Upper lobe of left lung (tissue), 6 donors: ENCODE measurements at regions not wholly inside any gene's neighbourhood (a gene's known extent, or its start where the extent isn't known, plus 50 kb on each side); places are given as distances from the start of the nearest gene placed in this dataset.

Source experiments
- ATAC-seq, 2 donors: fragments of 200-7000 bp; cut with Tn5 transposase; one replicate each; pipeline ENCODE4 v1.9.1; 2022; ENCODE audit warnings: mild to moderate bottlenecking in 2 of 2, moderate library complexity in 2 of 2; ENCODE audit not compliant: low FRiP score in 2 of 2
- DNase-seq, 2 donors: peaks; one replicate each; pipeline ENCODE4 v3.0.0-alpha.2; 2019 to 2020
- H3K27ac ChIP-seq, 4 donors: fragments of 200-600 bp; sonication (generic); one replicate each; pipeline ENCODE4 v1.5.1; 2016 to 2019
- H3K27me3 ChIP-seq, 4 donors: fragments of 200-600 bp; sonication (generic); one replicate each; pipeline ENCODE4 v1.5.1; 2017 to 2019
- H3K36me3 ChIP-seq, 4 donors: fragments of 200-600 bp; sonication (generic); one replicate each; pipeline ENCODE4 v1.5.1; 2016 to 2019
- H3K4me1 ChIP-seq, 4 donors: fragments of 200-600 bp; sonication (generic); one replicate each; pipeline ENCODE4 v1.5.1; 2018 to 2019
- H3K4me3 ChIP-seq, 4 donors: fragments of 200-600 bp; sonication (generic); one replicate each; pipeline ENCODE4 v1.5.1; 2017 to 2019; ENCODE audit warnings: mild to moderate bottlenecking in 2 of 4, moderate library complexity in 1 of 4
- H3K9me3 ChIP-seq, 4 donors: fragments of 200-600 bp; sonication (generic); one replicate each; pipeline ENCODE4 v1.5.1; 2018 to 2019
- EP300 ChIP-seq, 4 donors: sonication (generic); formaldehyde crosslinking; IDR thresholded peaks; one replicate each; pipeline ENCODE4 v1.5.1; 2017; ENCODE audit warnings: antibody characterized with exemption in 4 of 4, control low read depth in 2 of 4
- POLR2A ChIP-seq, 4 donors: fragments of 450-650 bp; IDR thresholded peaks; one replicate each; pipeline ENCODE4 v1.5.1; 2016 to 2017; ENCODE audit warnings: antibody characterized with exemption in 4 of 4, mild to moderate bottlenecking in 2 of 4
- POLR2AphosphoS5 ChIP-seq, 2 donors: sonication (generic); formaldehyde crosslinking; IDR thresholded peaks; one replicate each; pipeline ENCODE4 v1.5.1; 2017; ENCODE audit warnings: antibody characterized with exemption in 2 of 2
- WGBS, 2 donors: methylation state at CpG; one replicate each; pipeline ENCODE4 v1.1.5; 2017 to 2018; 5-methylcytosine and 5-hydroxymethylcytosine counted together
- TF ChIP-seq, protein P1 (sequence below), 6 experiments: fragments of 450-650 bp in 4 of 6; fragments of 200-600 bp in 2 of 6; sonication (generic) in 2 of 6; IDR thresholded peaks; one replicate each; pipeline ENCODE4 v1.5.1; 2016 to 2019; ENCODE audit warnings: antibody characterized with exemption in 6 of 6
- donor health status: DM: no; HTN: no; CAD: no; lungs with moderate emphysema.
- donor health status: DM: no; HTN: yes; CAD: no; lungs with severe emphysema.

DNA sequence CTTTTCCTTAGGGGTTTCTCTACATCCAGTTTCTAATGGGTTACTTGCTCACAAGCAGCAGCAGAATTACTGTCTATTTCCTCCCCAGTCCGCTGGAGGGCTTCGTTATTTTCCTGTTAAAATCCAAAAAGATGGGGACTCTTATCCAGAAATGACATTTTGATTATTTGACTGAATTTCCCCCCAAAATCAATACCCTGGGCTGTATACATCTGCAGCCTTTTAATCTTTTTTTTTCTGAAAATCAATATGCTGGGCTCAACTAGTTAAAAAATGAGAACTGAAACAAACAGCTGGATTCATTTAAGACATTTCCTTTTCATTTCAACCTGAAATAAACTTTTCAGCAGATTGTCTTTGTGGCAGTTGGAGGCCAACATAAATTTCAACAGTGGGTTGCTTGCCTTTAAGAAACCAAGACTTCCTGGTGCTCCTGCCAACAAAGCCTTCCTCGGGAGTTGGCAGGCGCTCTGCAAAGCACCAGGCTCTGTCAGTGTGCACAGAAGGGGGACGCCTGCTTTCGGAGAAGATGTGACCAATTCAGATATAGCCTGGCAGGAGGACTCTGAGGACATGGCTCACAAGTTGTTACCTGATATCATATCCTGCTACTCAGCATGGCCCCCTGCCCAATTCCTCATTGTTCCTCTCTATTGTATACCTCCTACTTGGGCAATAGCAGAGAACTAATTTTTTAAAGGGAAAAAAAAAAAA is 204.7 kb upstream of the ARG1 start:
- H3K27ac ChIP-seq, result no peak overlapping the region
- H3K27me3 ChIP-seq, result no peaks in the 10 kb centered on the region
- no peak overlapping the region for H3K4me3 ChIP-seq
- WGBS, 2 donors, result 7 to 14% methylated on average over 6 of the region's 6 CpGs
- H3K4me1 ChIP-seq, result peaks cover 5 to 9% (median 7%) of the 10 kb centered on the region in 4 donors
- H3K36me3 ChIP-seq, result no peaks in the 10 kb centered on the region
- DNase-seq (peak in 1 of 2 donors; percentile 66), ATAC-seq (peak; percentile 60 to 71)
- TF ChIP-seq, protein P1, sequence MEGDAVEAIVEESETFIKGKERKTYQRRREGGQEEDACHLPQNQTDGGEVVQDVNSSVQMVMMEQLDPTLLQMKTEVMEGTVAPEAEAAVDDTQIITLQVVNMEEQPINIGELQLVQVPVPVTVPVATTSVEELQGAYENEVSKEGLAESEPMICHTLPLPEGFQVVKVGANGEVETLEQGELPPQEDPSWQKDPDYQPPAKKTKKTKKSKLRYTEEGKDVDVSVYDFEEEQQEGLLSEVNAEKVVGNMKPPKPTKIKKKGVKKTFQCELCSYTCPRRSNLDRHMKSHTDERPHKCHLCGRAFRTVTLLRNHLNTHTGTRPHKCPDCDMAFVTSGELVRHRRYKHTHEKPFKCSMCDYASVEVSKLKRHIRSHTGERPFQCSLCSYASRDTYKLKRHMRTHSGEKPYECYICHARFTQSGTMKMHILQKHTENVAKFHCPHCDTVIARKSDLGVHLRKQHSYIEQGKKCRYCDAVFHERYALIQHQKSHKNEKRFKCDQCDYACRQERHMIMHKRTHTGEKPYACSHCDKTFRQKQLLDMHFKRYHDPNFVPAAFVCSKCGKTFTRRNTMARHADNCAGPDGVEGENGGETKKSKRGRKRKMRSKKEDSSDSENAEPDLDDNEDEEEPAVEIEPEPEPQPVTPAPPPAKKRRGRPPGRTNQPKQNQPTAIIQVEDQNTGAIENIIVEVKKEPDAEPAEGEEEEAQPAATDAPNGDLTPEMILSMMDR (IDR thresholded peaks at IDR 0.05), result no peak
- TF ChIP-seq POLR2A (IDR thresholded peaks at IDR 0.05) (no peak), POLR2AphosphoS5 (IDR thresholded peaks at IDR 0.05) (no peak), EP300 (IDR thresholded peaks at IDR 0.05) (no peak)
- no peaks in the 10 kb centered on the region for H3K9me3 ChIP-seq

DNA sequence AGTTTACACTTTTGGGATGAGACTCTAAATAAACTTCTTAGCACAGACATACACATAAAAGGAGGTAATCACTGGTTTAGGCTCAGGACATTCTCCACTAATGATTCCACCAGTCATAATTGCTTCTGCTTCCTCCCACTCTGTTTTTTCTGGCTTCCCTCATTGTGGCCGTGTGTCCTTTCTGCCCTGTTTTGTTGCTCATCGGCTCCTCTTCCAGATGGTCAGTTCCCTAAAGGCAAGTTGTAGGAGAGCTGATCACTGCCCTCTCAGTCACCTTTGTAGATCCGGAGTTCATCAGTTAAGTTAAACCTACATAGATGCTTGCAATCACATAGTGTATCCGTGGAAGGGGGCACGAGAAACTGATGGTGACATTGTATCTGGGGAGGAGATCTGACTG is 200.5 kb upstream of the ARG1 start:
- H3K27ac ChIP-seq, result no peak overlapping the region
- DNase-seq (no peak), ATAC-seq (no peak)
- H3K27me3 ChIP-seq, result no peaks in the 10 kb centered on the region
- H3K36me3 ChIP-seq, result no peaks in the 10 kb centered on the region
- WGBS, 2 donors, result 72% methylated on average over 5 of the region's 5 CpGs
- H3K4me1 ChIP-seq, result peaks cover 5 to 9% (median 7%) of the 10 kb centered on the region in 4 donors
- TF ChIP-seq POLR2AphosphoS5 (IDR thresholded peaks at IDR 0.05), result no peak
- no peak for TF ChIP-seq EP300 (IDR thresholded peaks at IDR 0.05)
- TF ChIP-seq POLR2A (IDR thresholded peaks at IDR 0.05), result no peak
- TF ChIP-seq, protein P1 (IDR thresholded peaks at IDR 0.05), result no peak
- H3K9me3 ChIP-seq, result no peaks in the 10 kb centered on the region
- H3K4me3 ChIP-seq, result no peak overlapping the region

DNA sequence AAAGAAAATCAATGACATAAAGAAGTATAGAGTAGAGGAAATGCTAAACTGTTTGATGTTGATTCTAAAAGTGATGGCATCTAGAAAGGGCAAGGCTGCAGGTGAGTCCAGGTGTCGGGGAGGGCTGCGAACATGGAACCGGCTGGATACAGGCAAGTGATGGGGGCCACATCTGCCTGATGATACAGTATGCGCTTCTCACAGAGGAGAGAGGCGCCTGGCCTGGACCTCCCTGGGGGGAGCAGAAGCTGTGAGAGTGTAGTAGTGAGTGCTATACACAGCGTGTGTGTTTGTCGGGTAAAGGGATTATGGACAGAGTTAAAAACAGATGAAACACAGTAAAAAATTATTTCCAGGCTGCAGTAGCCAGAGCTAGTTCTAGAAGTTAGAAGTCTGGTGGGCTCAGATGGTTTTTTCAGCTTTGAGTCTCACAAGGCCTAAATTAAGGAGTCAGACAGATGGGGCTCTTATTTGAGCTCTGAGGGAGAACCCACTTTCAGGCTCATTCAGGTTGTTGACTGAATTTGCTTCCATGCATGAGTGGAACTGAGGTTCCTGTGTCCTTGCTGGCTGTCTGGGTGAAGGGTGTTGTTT is 195.8 kb upstream of the ARG1 start:
- Histone ChIP-seq H3K4me3 (no peak overlapping the region), H3K36me3 (no peaks in the 10 kb centered on the region), H3K27ac (no peak overlapping the region), H3K4me1 (no peaks in the 10 kb centered on the region), H3K9me3 (no peaks in the 10 kb centered on the region), H3K27me3 (no peaks in the 10 kb centered on the region)
- peak in 1 of 2 donors; percentile 60 for ATAC-seq
- WGBS, 2 donors, result 95 to 97% methylated on average over 7 of the region's 7 CpGs
- TF ChIP-seq, protein P1 (IDR thresholded peaks at IDR 0.05), result no peak
- TF ChIP-seq POLR2AphosphoS5 (IDR thresholded peaks at IDR 0.05), result no peak
- TF ChIP-seq POLR2A (IDR thresholded peaks at IDR 0.05), result no peak
- TF ChIP-seq EP300 (IDR thresholded peaks at IDR 0.05), result no peak
- no peak for DNase-seq

DNA sequence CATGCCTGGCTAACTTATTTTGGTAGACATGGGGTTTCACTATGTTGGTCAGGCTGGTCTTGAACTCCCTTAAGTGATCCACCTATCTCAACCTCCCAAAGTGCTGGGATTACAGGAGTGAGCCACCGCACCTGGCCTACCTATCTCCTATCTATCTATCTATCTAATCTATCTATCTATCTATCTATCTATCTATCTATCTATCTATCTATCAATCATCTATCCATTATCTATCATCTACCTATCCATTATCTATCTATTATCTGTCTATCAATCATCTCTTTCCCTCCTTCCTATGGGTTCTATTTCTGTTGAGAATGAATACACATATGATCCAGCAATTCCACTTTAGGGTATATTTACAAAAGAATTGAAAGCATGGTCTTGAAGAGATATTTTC is 194.2 kb upstream of the ARG1 start:
- H3K27me3 ChIP-seq, result no peaks in the 10 kb centered on the region
- H3K9me3 ChIP-seq, result no peaks in the 10 kb centered on the region
- H3K27ac ChIP-seq, result no peak overlapping the region
- ATAC-seq (no peak), DNase-seq (no peak)
- no peaks in the 10 kb centered on the region for H3K36me3 ChIP-seq
- no peak overlapping the region for H3K4me3 ChIP-seq
- 96 to 100% methylated on average over 1 of the region's 1 CpG for WGBS, 2 donors
- H3K4me1 ChIP-seq, result no peaks in the 10 kb centered on the region
- TF ChIP-seq EP300 (IDR thresholded peaks at IDR 0.05) (no peak), POLR2AphosphoS5 (IDR thresholded peaks at IDR 0.05) (no peak), POLR2A (IDR thresholded peaks at IDR 0.05) (no peak)
- TF ChIP-seq, protein P1 (IDR thresholded peaks at IDR 0.05), result no peak

DNA sequence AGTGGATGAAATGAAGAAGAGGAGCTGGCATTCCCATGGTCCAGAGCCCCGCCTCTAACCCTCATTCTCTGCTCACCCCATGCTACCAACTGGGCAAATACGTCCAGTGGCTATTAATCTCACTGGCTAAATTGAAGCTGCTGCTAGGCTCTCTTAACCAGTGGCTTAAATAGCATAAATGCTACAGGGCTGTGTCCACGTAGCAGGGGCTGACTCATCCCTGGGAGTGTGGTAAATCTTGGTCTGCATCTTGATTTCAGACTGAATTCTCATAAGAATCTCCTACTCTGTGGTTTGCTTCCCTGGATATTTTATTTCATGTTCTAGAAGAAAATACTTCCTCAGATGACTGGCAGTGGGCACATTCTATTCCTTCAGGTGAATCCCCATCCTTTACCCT is 193.1 kb upstream of the ARG1 start:
- no peaks in the 10 kb centered on the region for H3K36me3 ChIP-seq
- WGBS, 2 donors, result 84 to 90% methylated on average over 3 of the region's 3 CpGs
- TF ChIP-seq, protein P1 (IDR thresholded peaks at IDR 0.05), result no peak
- no peak for TF ChIP-seq POLR2A (IDR thresholded peaks at IDR 0.05)
- TF ChIP-seq POLR2AphosphoS5 (IDR thresholded peaks at IDR 0.05), result no peak
- no peak for TF ChIP-seq EP300 (IDR thresholded peaks at IDR 0.05)

More for the DNA sequence above, 193.1 kb upstream of the ARG1 start:
- H3K4me3 ChIP-seq, result no peak overlapping the region
- DNase-seq (no peak), ATAC-seq (no peak)
- H3K4me1 ChIP-seq, result no peaks in the 10 kb centered on the region
- H3K27me3 ChIP-seq, result no peaks in the 10 kb centered on the region
- H3K27ac ChIP-seq, result no peak overlapping the region
- H3K9me3 ChIP-seq, result no peaks in the 10 kb centered on the region
